Endothelial cell of umbilical vein (primary cell): ENCODE measurements at regions not wholly inside any gene's neighbourhood (a gene's known extent, or its start where the extent isn't known, plus 50 kb on each side); places are given as distances from the start of the nearest gene placed in this dataset.

ENCODE experiments used
- CTCF ChIP-seq, 2 donors: IDR thresholded peaks; 1 replicate in 1 of 2; 2 replicates in 1 of 2; pipeline ENCODE4 v1.5.1; 2011; ENCODE audit warnings: low read length in 2 of 2, mild to moderate bottlenecking in 2 of 2, moderate library complexity in 2 of 2, control low read depth in 1 of 2, inconsistent platforms in 1 of 2, low read depth in 1 of 2; ENCODE audit not compliant: insufficient read depth in 1 of 2; ENCODE audit errors: extremely low read depth in 1 of 2
- GATA2 ChIP-seq: IDR thresholded peaks from 2 replicates; pipeline ENCODE4 v1.7.0; 2011; ENCODE audit warnings: low read depth, mild to moderate bottlenecking, moderate library complexity, mixed read lengths, low read length; ENCODE audit not compliant: insufficient read length, insufficient read depth
- POLR2A ChIP-seq: IDR thresholded peaks from 2 replicates; pipeline ENCODE4 v1.6.1; 2012; ENCODE audit warnings: low read depth, mild to moderate bottlenecking, control low read depth, low read length

- TF ChIP-seq GATA2: no peak
- no peak for TF ChIP-seq CTCF (IDR thresholded peaks at IDR 0.05; ENCODE audit: extremely low read depth in 1 of 2, insufficient read depth in 1 of 2, low read depth in 1 of 2, low read length in 2 of 2)
- no peak for TF ChIP-seq POLR2A
Observed at GRCh38 chr17:55870044-55870443, 119.2 kb downstream of the PCTP start.
